ENCODE measurements at regions not wholly inside any gene's neighbourhood (a gene's known extent, or its start where the extent isn't known, plus 50 kb on each side); places are given as distances from the start of the nearest gene placed in this dataset.
"Not testable (repeated sequence)": the region's sequence is repeated elsewhere in the genome, so short reads cannot be mapped to it uniquely, and the experiment has no call there.

GRCh38 chr15:79156704-79157375 lies 66.3 kb upstream of the RASGRF1 start:
- DNase-seq (ENCODE audit: low read depth in 3 of 3): no peak

GRCh38 chr15:79154483-79155135 lies 64.0 kb upstream of the RASGRF1 start:
- DNase-seq (ENCODE audit: low read depth in 3 of 3): no peak

- DNase-seq (ENCODE audit: low read depth in 3 of 3): not testable (repeated sequence)
These were observed 53.7 kb upstream of the RASGRF1 start for GRCh38 chr15:79144290-79144689.

GRCh38 chr15:79140846-79141570 lies 50.4 kb upstream of the RASGRF1 start:
- DNase-seq (ENCODE audit: low read depth in 3 of 3): no peak

All from stimulated activated CD4-positive, alpha-beta T cell treated with anti-CD3 and anti-CD28 coated beads, TNF-alpha, amount 100 ng/mL, for 48 hours (primary cell).